Stimulated activated naive B cell treated with anti-CD40 and anti-IgM and Interleukin-4, amounts not matched to agents 10 μg/mL and 1 μg/mL and 100 μg/mL, for 72 hours (primary cell): ENCODE measurements at regions not wholly inside any gene's neighbourhood (a gene's known extent, or its start where the extent isn't known, plus 50 kb on each side); places are given as distances from the start of the nearest gene placed in this dataset.

ENCODE experiments used
- ATAC-seq, 2 donors: fragments of 150-1000 bp; cut with Tn5 transposase; replicated peaks; 2 replicates each; pipeline ENCODE4 v1.10.0; 2021; ENCODE audit warnings: moderate library complexity in 1 of 2
- DNase-seq: peaks from one replicate; pipeline ENCODE4 v3.0.0; 2021
- H3K27ac Mint-ChIP-seq: one replicate; pipeline ENCODE4 v1.8.0; 2022; ENCODE audit warnings: mild to moderate bottlenecking, mixed read lengths
- H3K27me3 Mint-ChIP-seq, 2 donors: one replicate each; pipeline ENCODE4 v1.8.0; 2022; ENCODE audit warnings: mixed read lengths in 2 of 2
- H3K36me3 Mint-ChIP-seq, 2 donors: one replicate each; pipeline ENCODE4 v1.8.0; 2022; ENCODE audit warnings: mixed read lengths in 2 of 2, mild to moderate bottlenecking in 1 of 2
- H3K4me1 Mint-ChIP-seq, 2 donors: one replicate each; pipeline ENCODE4 v1.8.0; 2022; ENCODE audit warnings: mixed read lengths in 2 of 2, mild to moderate bottlenecking in 1 of 2
- H3K4me3 Mint-ChIP-seq, 2 donors: one replicate each; pipeline ENCODE4 v1.8.0; 2022; ENCODE audit warnings: mild to moderate bottlenecking in 2 of 2, mixed read lengths in 2 of 2, moderate library complexity in 1 of 2
- H3K9me3 Mint-ChIP-seq, 2 donors: one replicate each; pipeline ENCODE4 v1.8.0; 2022; ENCODE audit warnings: mixed read lengths in 2 of 2, mild to moderate bottlenecking in 1 of 2

GRCh38 chr2:235382179-235382578 lies 111.7 kb upstream of the AGAP1 start:
- ATAC-seq, result no peak
- H3K27me3 Mint-ChIP-seq, result peaks cover 15 to 17% of the 10 kb centered on the region in 2 donors

GRCh38 chr2:235382601-235383000 lies 111.2 kb upstream of the AGAP1 start:
- no peaks in the 10 kb centered on the region for H3K36me3 Mint-ChIP-seq
- ATAC-seq, result no peak
- H3K9me3 Mint-ChIP-seq, result peaks cover 4 to 5% of the 10 kb centered on the region in 2 donors
- peaks cover 17 to 19% of the 10 kb centered on the region in 2 donors for H3K27me3 Mint-ChIP-seq
- DNase-seq, result no peak
- no peak overlapping the region for H3K27ac Mint-ChIP-seq
- no peak overlapping the region for H3K4me3 Mint-ChIP-seq
- H3K4me1 Mint-ChIP-seq, result no peaks in the 10 kb centered on the region

More at GRCh38 chr2:235382179-235382578, 111.7 kb upstream of the AGAP1 start:
- no peak overlapping the region for H3K27ac Mint-ChIP-seq
- H3K4me1 Mint-ChIP-seq, result no peaks in the 10 kb centered on the region
- no peak overlapping the region for H3K4me3 Mint-ChIP-seq
- H3K9me3 Mint-ChIP-seq, result peaks cover 2 to 4% of the 10 kb centered on the region in 2 donors
- no peaks in the 10 kb centered on the region for H3K36me3 Mint-ChIP-seq
- DNase-seq, result no peak

- peaks cover 11 to 20% of the 10 kb centered on the region in 2 donors for H3K27me3 Mint-ChIP-seq
- no peak for DNase-seq
- H3K27ac Mint-ChIP-seq, result no peak overlapping the region
These were observed 110.5 kb upstream of the AGAP1 start for GRCh38 chr2:235383272-235383843.

GRCh38 chr2:235384624-235385023 lies 109.2 kb upstream of the AGAP1 start:
- Mint-ChIP-seq H3K27ac (no peak overlapping the region), H3K4me1 (no peaks in the 10 kb centered on the region), H3K36me3 (no peaks in the 10 kb centered on the region), H3K27me3 (peaks cover 11 to 26% of the 10 kb centered on the region in 2 donors), H3K4me3 (no peak overlapping the region), H3K9me3 (peaks cover 4 to 5% of the 10 kb centered on the region in 2 donors)
- no peak for DNase-seq
- no peak for ATAC-seq

More at GRCh38 chr2:235383272-235383843, 110.5 kb upstream of the AGAP1 start:
- peaks cover 4 to 5% of the 10 kb centered on the region in 2 donors for H3K9me3 Mint-ChIP-seq
- H3K4me3 Mint-ChIP-seq, result no peak overlapping the region
- no peak for ATAC-seq
- H3K36me3 Mint-ChIP-seq, result no peaks in the 10 kb centered on the region
- no peaks in the 10 kb centered on the region for H3K4me1 Mint-ChIP-seq

GRCh38 chr2:235389626-235390025 lies 104.2 kb upstream of the AGAP1 start:
- Mint-ChIP-seq H3K4me1 (peaks cover 3 to 13% of the 10 kb centered on the region in 2 donors), H3K36me3 (peaks cover 0 to 3% of the 10 kb centered on the region in 2 donors), H3K9me3 (peaks cover 11 to 15% of the 10 kb centered on the region in 2 donors), H3K27ac (no peak overlapping the region), H3K27me3 (peaks cover 13 to 46% of the 10 kb centered on the region in 2 donors), H3K4me3 (no peak overlapping the region)
- ATAC-seq, result no peak
- DNase-seq, result no peak

- peaks cover 7 to 15% of the 10 kb centered on the region in 2 donors for H3K9me3 Mint-ChIP-seq
- H3K36me3 Mint-ChIP-seq, result peaks cover 0 to 3% of the 10 kb centered on the region in 2 donors
- ATAC-seq (peak; percentile 96 to 97), DNase-seq (peak; percentile 44)
- H3K27ac Mint-ChIP-seq, result no peak overlapping the region
- H3K4me1 Mint-ChIP-seq, result peaks cover 3 to 13% of the 10 kb centered on the region in 2 donors
- H3K4me3 Mint-ChIP-seq, result no peak overlapping the region
- peaks cover 10 to 53% of the 10 kb centered on the region in 2 donors for H3K27me3 Mint-ChIP-seq
These were observed 103.6 kb upstream of the AGAP1 start for GRCh38 chr2:235390108-235390815.

- no peak overlapping the region for H3K4me3 Mint-ChIP-seq
- ATAC-seq, result peak; percentile 33 to 47
- peaks cover 0 to 3% of the 10 kb centered on the region in 2 donors for H3K36me3 Mint-ChIP-seq
- peaks cover 13 to 56% of the 10 kb centered on the region in 2 donors for H3K27me3 Mint-ChIP-seq
- no peak for DNase-seq
- peaks cover 7 to 15% of the 10 kb centered on the region in 2 donors for H3K9me3 Mint-ChIP-seq
- peaks cover 3 to 13% of the 10 kb centered on the region in 2 donors for H3K4me1 Mint-ChIP-seq
- no peak overlapping the region for H3K27ac Mint-ChIP-seq
These were observed 103.0 kb upstream of the AGAP1 start for GRCh38 chr2:235390816-235391194.

GRCh38 chr2:235391921-235392615 lies 101.8 kb upstream of the AGAP1 start:
- Mint-ChIP-seq H3K4me1 (peaks cover 3 to 13% of the 10 kb centered on the region in 2 donors), H3K9me3 (peaks cover 7 to 15% of the 10 kb centered on the region in 2 donors), H3K27ac (no peak overlapping the region), H3K36me3 (peaks cover 0 to 3% of the 10 kb centered on the region in 2 donors), H3K27me3 (peaks cover 13 to 64% of the 10 kb centered on the region in 2 donors), H3K4me3 (no peak overlapping the region)
- no peak for ATAC-seq
- DNase-seq, result no peak

- Mint-ChIP-seq H3K4me3 (no peak overlapping the region), H3K4me1 (peaks cover 3 to 13% of the 10 kb centered on the region in 2 donors)
These were observed 99.5 kb upstream of the AGAP1 start for GRCh38 chr2:235394278-235394828.

GRCh38 chr2:235396071-235396846 lies 97.6 kb upstream of the AGAP1 start:
- peaks cover 15 to 55% of the 10 kb centered on the region in 2 donors for H3K27me3 Mint-ChIP-seq
- H3K27ac Mint-ChIP-seq, result no peak overlapping the region
- H3K4me1 Mint-ChIP-seq, result no peaks in the 10 kb centered on the region
- ATAC-seq (no peak), DNase-seq (no peak)
- H3K36me3 Mint-ChIP-seq, result peaks cover 0 to 3% of the 10 kb centered on the region in 2 donors
- H3K4me3 Mint-ChIP-seq, result no peak overlapping the region
- H3K9me3 Mint-ChIP-seq, result peaks cover 9 to 13% of the 10 kb centered on the region in 2 donors

More at GRCh38 chr2:235394278-235394828, 99.5 kb upstream of the AGAP1 start:
- ATAC-seq (no peak), DNase-seq (no peak)
- Mint-ChIP-seq H3K9me3 (peaks cover 9 to 13% of the 10 kb centered on the region in 2 donors), H3K27ac (no peak overlapping the region), H3K36me3 (peaks cover 0 to 3% of the 10 kb centered on the region in 2 donors), H3K27me3 (peaks cover 16 to 53% of the 10 kb centered on the region in 2 donors)

GRCh38 chr2:235398321-235398720 lies 95.5 kb upstream of the AGAP1 start:
- Mint-ChIP-seq H3K9me3 (peaks cover 9 to 15% of the 10 kb centered on the region in 2 donors), H3K4me1 (no peaks in the 10 kb centered on the region), H3K36me3 (peaks cover 0 to 3% of the 10 kb centered on the region in 2 donors), H3K4me3 (no peak overlapping the region), H3K27me3 (peaks cover 23 to 53% of the 10 kb centered on the region in 2 donors), H3K27ac (no peak overlapping the region)
- DNase-seq (no peak), ATAC-seq (no peak)

GRCh38 chr2:235399895-235400294 lies 93.9 kb upstream of the AGAP1 start:
- no peak for DNase-seq
- Mint-ChIP-seq H3K36me3 (peaks cover 0 to 3% of the 10 kb centered on the region in 2 donors), H3K27me3 (peaks cover 18 to 43% of the 10 kb centered on the region in 2 donors), H3K4me3 (no peak overlapping the region), H3K27ac (no peak overlapping the region), H3K9me3 (peaks cover 6 to 13% of the 10 kb centered on the region in 2 donors), H3K4me1 (no peaks in the 10 kb centered on the region)
- ATAC-seq, result no peak

- Mint-ChIP-seq H3K9me3 (peaks cover 6 to 13% of the 10 kb centered on the region in 2 donors), H3K4me3 (no peak overlapping the region), H3K36me3 (peaks cover 0 to 3% of the 10 kb centered on the region in 2 donors), H3K27me3 (peaks cover 13 to 24% of the 10 kb centered on the region in 2 donors), H3K4me1 (no peaks in the 10 kb centered on the region), H3K27ac (no peak overlapping the region)
- no peak for ATAC-seq
- no peak for DNase-seq
These were observed 91.4 kb upstream of the AGAP1 start for GRCh38 chr2:235402422-235402821.
